ENCODE measurements at regions not wholly inside any gene's neighbourhood (a gene's known extent, or its start where the extent isn't known, plus 50 kb on each side); places are given as distances from the start of the nearest gene placed in this dataset.
A peak's percentile ranks its signal among the peaks of the same experiment; 100 is the strongest.
"Not testable (repeated sequence)": the region's sequence is repeated elsewhere in the genome, so short reads cannot be mapped to it uniquely, and the experiment has no call there.

- no peak for DNase-seq (ENCODE audit: low read depth in 4 of 4, low spot score in 3 of 4)
Observed at GRCh38 chr17:70510288-70510687, 341.0 kb downstream of the KCNJ2 start.

GRCh38 chr17:70517816-70518215, 348.5 kb downstream of the KCNJ2 start:
- DNase-seq (ENCODE audit: low read depth in 4 of 4, low spot score in 3 of 4) = no peak

- no peak for DNase-seq (ENCODE audit: low read depth in 4 of 4, low spot score in 3 of 4)
Observed at GRCh38 chr17:70519300-70519699, 350.0 kb downstream of the KCNJ2 start.

GRCh38 chr17:70520447-70520846, 351.1 kb downstream of the KCNJ2 start:
- DNase-seq (ENCODE audit: low read depth in 4 of 4, low spot score in 3 of 4) = no peak

- no peak for DNase-seq (ENCODE audit: low read depth in 4 of 4, low spot score in 3 of 4)
Observed at GRCh38 chr17:70520956-70521355, 351.6 kb downstream of the KCNJ2 start.

GRCh38 chr17:70521821-70522256, 352.5 kb downstream of the KCNJ2 start:
- no peak for DNase-seq (ENCODE audit: low read depth in 4 of 4, low spot score in 3 of 4)

- DNase-seq (ENCODE audit: low read depth in 4 of 4, low spot score in 3 of 4) = no peak
Observed at GRCh38 chr17:70523426-70523825, 354.1 kb downstream of the KCNJ2 start.

- not testable (repeated sequence) for DNase-seq (ENCODE audit: low read depth in 4 of 4, low spot score in 3 of 4)
Observed at GRCh38 chr17:70525035-70525434, 355.7 kb downstream of the KCNJ2 start.

GRCh38 chr17:70525961-70526360, 356.6 kb downstream of the KCNJ2 start:
- no peak for DNase-seq (ENCODE audit: low read depth in 4 of 4, low spot score in 3 of 4)

- no peak for DNase-seq (ENCODE audit: low read depth in 4 of 4, low spot score in 3 of 4)
Observed at GRCh38 chr17:70527364-70527888, 358.1 kb downstream of the KCNJ2 start.

- no peak for DNase-seq (ENCODE audit: low read depth in 4 of 4, low spot score in 3 of 4)
Observed at GRCh38 chr17:70533427-70533826, 364.1 kb downstream of the KCNJ2 start.

- DNase-seq (ENCODE audit: low read depth in 4 of 4, low spot score in 3 of 4) = no peak
Observed at GRCh38 chr17:70535986-70536385, 366.7 kb downstream of the KCNJ2 start.

- no peak for DNase-seq (ENCODE audit: low read depth in 4 of 4, low spot score in 3 of 4)
Observed at GRCh38 chr17:70539132-70539924, 370.0 kb downstream of the KCNJ2 start.

GRCh38 chr17:70542876-70543275, 373.5 kb downstream of the KCNJ2 start:
- no peak for DNase-seq (ENCODE audit: low read depth in 4 of 4, low spot score in 3 of 4)

GRCh38 chr17:70544317-70544716, 375.0 kb downstream of the KCNJ2 start:
- no peak for DNase-seq (ENCODE audit: low read depth in 4 of 4, low spot score in 3 of 4)

- DNase-seq (ENCODE audit: low read depth in 4 of 4, low spot score in 3 of 4) = peak; percentile 22 to 44 (median 35)
Observed at GRCh38 chr17:70552230-70552981, 383.1 kb downstream of the KCNJ2 start.

- no peak for DNase-seq (ENCODE audit: low read depth in 4 of 4, low spot score in 3 of 4)
Observed at GRCh38 chr17:70552982-70553334, 383.6 kb downstream of the KCNJ2 start.

- DNase-seq (ENCODE audit: low read depth in 4 of 4, low spot score in 3 of 4) = no peak
Observed at GRCh38 chr17:70555723-70556122, 386.4 kb downstream of the KCNJ2 start.

- no peak for DNase-seq (ENCODE audit: low read depth in 4 of 4, low spot score in 3 of 4)
Observed at GRCh38 chr17:70558821-70559220, 389.5 kb downstream of the KCNJ2 start.

GRCh38 chr17:70560471-70560870, 391.1 kb downstream of the KCNJ2 start:
- no peak for DNase-seq (ENCODE audit: low read depth in 4 of 4, low spot score in 3 of 4)

- DNase-seq (ENCODE audit: low read depth in 4 of 4, low spot score in 3 of 4) = no peak
Observed at GRCh38 chr17:70562137-70562536, 392.8 kb downstream of the KCNJ2 start.

Data from right renal pelvis (tissue), 4 donors.